ENCODE measurements at regions not wholly inside any gene's neighbourhood (a gene's known extent, or its start where the extent isn't known, plus 50 kb on each side); places are given as distances from the start of the nearest gene placed in this dataset.

DNA sequence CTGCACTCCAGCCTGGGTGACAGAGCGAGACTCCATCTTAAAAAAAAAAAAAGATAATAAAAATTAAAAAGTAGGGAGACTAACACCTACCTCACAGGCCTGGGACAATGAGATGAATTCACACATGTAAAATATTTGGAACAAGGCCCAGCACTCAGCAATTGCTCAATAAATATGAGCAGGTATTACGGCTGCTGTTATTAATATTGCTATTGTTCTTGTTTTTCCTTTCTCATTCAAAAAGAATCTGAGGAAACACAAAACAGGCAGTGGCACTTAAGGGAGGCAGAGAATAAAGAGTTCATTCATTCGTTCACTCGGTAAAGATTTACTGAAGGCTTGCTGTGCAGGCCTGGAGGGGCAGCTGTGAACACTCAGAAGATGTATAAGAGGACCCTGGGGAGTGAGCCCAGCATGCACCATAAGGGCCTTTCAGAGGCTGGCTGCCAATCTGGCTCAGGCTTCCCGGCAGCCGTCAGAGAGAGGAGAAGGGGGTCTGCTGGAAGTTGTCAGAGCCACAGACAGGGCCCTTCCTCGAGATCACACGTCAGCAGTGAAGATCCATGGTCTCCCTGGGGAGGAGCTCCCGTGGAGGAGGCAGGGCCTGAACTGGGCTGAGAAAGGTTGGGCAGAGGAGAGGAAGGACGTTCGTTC lies 51.6 kb upstream of the TCF20 start:
- TF ChIP-seq, protein P1, sequence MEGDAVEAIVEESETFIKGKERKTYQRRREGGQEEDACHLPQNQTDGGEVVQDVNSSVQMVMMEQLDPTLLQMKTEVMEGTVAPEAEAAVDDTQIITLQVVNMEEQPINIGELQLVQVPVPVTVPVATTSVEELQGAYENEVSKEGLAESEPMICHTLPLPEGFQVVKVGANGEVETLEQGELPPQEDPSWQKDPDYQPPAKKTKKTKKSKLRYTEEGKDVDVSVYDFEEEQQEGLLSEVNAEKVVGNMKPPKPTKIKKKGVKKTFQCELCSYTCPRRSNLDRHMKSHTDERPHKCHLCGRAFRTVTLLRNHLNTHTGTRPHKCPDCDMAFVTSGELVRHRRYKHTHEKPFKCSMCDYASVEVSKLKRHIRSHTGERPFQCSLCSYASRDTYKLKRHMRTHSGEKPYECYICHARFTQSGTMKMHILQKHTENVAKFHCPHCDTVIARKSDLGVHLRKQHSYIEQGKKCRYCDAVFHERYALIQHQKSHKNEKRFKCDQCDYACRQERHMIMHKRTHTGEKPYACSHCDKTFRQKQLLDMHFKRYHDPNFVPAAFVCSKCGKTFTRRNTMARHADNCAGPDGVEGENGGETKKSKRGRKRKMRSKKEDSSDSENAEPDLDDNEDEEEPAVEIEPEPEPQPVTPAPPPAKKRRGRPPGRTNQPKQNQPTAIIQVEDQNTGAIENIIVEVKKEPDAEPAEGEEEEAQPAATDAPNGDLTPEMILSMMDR (IDR thresholded peaks at IDR 0.05; ENCODE audit: low read length): no peak
- no peak for TF ChIP-seq EZH2 (optimal IDR thresholded peaks at IDR 0.05; ENCODE audit: low read depth, low read length)
